Cardiac muscle cell (in vitro differentiated cells and primary cell): ENCODE measurements at regions not wholly inside any gene's neighbourhood (a gene's known extent, or its start where the extent isn't known, plus 50 kb on each side); places are given as distances from the start of the nearest gene placed in this dataset.
"Not testable (repeated sequence)": the region's sequence is repeated elsewhere in the genome, so short reads cannot be mapped to it uniquely, and the experiment has no call there.

Experiments
- DNase-seq, 2 donors: peaks; one replicate each; pipeline versions ENCODE4 v3.0.0 to v3.0.0-alpha.2; 2010 to 2017; ENCODE audit warnings: low read depth in 1 of 2, low spot score in 1 of 2
- H3K27ac ChIP-seq: fragments of 200-600 bp; sonication (generic); 2 replicates; pipeline ENCODE4 v1.5.1; 2016
- H3K27me3 ChIP-seq: fragments of 200-600 bp; sonication (generic); 2 replicates; pipeline ENCODE4 v1.6.0; 2016; ENCODE audit warnings: control low read depth
- H3K36me3 ChIP-seq: fragments of 200-600 bp; sonication (generic); 2 replicates; pipeline ENCODE4 v1.5.1; 2016; ENCODE audit warnings: control low read depth
- H3K4me1 ChIP-seq: fragments of 200-600 bp; sonication (generic); 2 replicates; pipeline ENCODE4 v1.8.1; 2017; ENCODE audit warnings: low read depth, mild to moderate bottlenecking, mixed run types
- H3K4me3 ChIP-seq: fragments of 200-600 bp; sonication (generic); 2 replicates; pipeline ENCODE4 v1.5.1; 2016; ENCODE audit warnings: mild to moderate bottlenecking
- H3K9me3 ChIP-seq: fragments of 200-600 bp; sonication (generic); 2 replicates; pipeline ENCODE4 v1.5.1; 2017; ENCODE audit warnings: low read depth, mild to moderate bottlenecking, control low read depth
- TF ChIP-seq, protein P1 (sequence below): IDR thresholded peaks from 2 replicates; pipeline ENCODE4 v1.5.1; 2012; ENCODE audit warnings: low read depth, mild to moderate bottlenecking, low read length

DNA sequence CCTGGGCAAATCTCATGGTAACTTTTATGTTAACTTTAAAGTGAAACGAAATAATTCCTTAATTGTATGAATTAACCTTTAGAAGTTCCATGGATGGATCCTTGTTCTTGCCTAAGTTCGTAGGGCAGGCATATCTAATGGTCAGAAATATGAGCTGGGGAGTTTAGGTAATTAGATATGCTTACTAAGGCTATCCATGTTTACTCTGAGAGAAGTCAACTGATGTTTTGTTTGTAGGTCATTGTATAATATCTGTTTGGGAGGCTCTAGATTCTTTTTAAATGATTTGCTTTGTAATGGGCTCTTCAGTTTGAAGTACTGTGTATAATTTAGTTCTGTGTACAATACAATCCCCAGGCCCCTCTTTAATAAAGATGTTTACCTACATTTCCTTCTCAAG lies 117.0 kb downstream of the DCK start:
- Histone ChIP-seq H3K4me1 (no peaks in the 10 kb centered on the region), H3K36me3 (no peaks in the 10 kb centered on the region), H3K4me3 (no peak overlapping the region), H3K27me3 (no peaks in the 10 kb centered on the region), H3K27ac (no peak overlapping the region), H3K9me3 (no peaks in the 10 kb centered on the region)
- TF ChIP-seq, protein P1, sequence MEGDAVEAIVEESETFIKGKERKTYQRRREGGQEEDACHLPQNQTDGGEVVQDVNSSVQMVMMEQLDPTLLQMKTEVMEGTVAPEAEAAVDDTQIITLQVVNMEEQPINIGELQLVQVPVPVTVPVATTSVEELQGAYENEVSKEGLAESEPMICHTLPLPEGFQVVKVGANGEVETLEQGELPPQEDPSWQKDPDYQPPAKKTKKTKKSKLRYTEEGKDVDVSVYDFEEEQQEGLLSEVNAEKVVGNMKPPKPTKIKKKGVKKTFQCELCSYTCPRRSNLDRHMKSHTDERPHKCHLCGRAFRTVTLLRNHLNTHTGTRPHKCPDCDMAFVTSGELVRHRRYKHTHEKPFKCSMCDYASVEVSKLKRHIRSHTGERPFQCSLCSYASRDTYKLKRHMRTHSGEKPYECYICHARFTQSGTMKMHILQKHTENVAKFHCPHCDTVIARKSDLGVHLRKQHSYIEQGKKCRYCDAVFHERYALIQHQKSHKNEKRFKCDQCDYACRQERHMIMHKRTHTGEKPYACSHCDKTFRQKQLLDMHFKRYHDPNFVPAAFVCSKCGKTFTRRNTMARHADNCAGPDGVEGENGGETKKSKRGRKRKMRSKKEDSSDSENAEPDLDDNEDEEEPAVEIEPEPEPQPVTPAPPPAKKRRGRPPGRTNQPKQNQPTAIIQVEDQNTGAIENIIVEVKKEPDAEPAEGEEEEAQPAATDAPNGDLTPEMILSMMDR: no peak
- no peak for DNase-seq

DNA sequence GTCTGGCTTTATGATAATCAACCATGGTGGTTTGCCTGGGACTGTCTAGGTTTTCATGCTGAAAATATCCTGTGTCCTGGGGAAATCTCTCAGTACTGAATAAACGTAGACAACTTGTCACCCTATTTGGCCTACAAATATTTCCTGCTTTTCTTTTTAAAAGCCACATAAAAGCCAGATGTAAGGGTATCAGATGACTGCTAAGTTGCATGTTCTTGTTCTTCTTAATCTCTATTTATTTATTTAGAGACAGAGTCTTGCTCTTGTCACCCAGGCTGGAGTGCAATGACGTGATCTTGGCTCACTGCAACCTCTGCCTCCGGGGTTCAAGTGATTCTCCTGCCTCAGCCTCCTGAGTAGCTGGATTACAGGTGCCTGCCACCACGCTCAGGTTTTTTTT lies 117.7 kb downstream of the DCK start:
- H3K27me3 ChIP-seq, DNase-seq, H3K4me1 ChIP-seq, H3K36me3 ChIP-seq, H3K9me3 ChIP-seq, H3K27ac ChIP-seq, H3K4me3 ChIP-seq: not testable (repeated sequence)

DNA sequence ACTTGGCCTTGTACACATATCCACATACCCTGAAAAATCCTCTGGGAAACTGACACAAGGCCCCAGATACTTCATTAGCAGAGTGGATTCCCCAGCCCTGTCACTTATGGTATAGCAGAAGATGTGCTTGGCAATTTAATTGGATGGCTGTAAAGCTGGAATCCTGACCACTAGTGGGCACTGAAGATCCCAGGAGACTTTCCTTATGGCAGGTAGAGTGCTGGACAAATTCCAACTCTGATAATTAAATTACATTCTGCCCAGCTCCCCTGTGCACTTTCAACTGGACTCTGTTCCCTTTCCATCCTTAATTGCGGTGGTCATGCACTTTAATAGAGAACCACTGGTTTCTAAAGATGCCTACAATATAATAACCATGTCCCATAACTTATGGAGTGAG lies 119.8 kb downstream of the DCK start:
- DNase-seq: no peak

DNA sequence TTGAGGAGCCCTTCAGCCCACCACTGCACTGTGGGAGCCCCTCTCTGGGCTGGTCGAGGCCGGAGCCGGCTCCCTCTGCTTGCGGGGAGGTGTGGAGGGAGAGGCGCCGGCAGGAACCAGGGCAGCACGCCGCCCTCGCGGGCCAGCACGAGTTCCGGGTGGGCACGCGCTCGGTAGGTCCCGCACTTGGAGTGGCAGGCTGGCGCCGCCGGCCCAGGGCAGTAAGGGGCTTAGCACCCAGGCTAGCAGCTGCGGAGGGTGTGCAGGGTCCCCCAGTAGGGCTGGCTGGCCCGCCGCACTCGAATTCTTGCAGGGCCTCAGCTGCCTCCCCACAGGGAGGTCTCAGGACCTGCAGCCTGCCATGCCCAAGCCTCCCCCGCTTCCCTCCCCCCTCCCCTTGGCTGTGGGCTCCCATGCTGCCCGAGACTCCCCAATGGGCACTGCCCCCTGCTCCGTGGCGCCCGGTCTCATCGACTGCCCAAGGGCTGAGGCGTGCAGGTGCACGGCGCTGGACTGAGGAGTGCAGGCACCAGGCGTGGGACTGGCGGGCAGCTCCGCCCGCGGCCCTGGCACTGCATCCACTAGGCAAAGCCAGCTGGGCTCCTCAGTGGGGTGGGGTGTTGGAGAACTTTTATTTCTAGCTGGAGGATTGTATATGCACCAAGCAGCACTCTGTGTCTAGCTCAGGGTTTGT lies 127.5 kb downstream of the DCK start:
- H3K4me3 ChIP-seq: no peak overlapping the region
- no peaks in the 10 kb centered on the region for H3K27me3 ChIP-seq
- no peaks in the 10 kb centered on the region for H3K36me3 ChIP-seq
- DNase-seq: no peak
- no peaks in the 10 kb centered on the region for H3K9me3 ChIP-seq
- H3K27ac ChIP-seq: no peak overlapping the region
- TF ChIP-seq, protein P1: no peak
- no peaks in the 10 kb centered on the region for H3K4me1 ChIP-seq

More for the DNA sequence above, 119.8 kb downstream of the DCK start:
- TF ChIP-seq, protein P1: peak; percentile 3
- Histone ChIP-seq H3K27ac (no peak overlapping the region), H3K4me3 (no peak overlapping the region), H3K27me3 (no peaks in the 10 kb centered on the region), H3K4me1 (no peaks in the 10 kb centered on the region), H3K36me3 (no peaks in the 10 kb centered on the region), H3K9me3 (no peaks in the 10 kb centered on the region)

DNA sequence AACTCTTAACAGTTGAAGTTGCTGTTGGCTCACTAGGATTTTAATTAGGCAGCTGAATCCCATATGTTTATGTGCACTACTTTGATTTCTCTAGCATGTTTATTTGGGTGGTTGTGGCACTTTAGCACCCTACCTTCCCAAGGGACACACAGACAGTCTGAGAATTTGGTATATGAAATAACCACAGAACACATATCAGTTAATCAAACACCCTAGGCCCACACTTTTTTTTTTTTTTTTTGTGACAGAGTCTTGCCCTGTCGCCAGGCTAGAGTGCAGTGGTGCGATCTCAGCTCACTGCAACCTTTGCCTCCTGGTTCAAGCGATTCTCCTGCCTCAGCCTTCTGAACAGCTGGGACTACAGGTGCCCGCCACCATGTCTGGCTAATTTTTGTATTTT lies 130.5 kb downstream of the DCK start:
- Histone ChIP-seq H3K27ac (no peak overlapping the region), H3K36me3 (no peaks in the 10 kb centered on the region), H3K9me3 (no peaks in the 10 kb centered on the region), H3K4me3 (no peak overlapping the region), H3K4me1 (no peaks in the 10 kb centered on the region), H3K27me3 (no peaks in the 10 kb centered on the region)
- no peak for DNase-seq
- TF ChIP-seq, protein P1: no peak

DNA sequence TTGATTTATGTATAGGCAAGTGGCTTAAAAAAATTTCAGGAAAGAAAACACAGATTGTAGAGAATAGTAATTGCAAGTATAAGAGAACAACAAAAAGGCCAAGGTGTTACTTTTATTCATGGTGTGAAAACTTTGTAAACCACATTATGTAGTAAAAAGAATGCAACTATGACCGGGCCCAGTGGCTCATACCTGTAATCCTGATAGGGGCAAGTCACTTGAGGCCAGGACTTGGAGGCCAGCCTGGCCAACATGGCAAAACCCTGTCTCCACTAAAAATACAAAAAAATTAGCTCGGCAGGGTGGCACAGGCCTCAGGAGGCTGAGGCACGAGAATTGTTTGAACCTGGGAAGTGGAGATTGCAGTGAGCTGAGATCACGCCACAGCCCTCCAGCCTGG lies 131.7 kb downstream of the DCK start:
- H3K4me3 ChIP-seq: no peak overlapping the region
- H3K4me1 ChIP-seq: no peaks in the 10 kb centered on the region
- no peaks in the 10 kb centered on the region for H3K9me3 ChIP-seq
- H3K27ac ChIP-seq: no peak overlapping the region
- DNase-seq: no peak
- TF ChIP-seq, protein P1: no peak
- H3K27me3 ChIP-seq: no peaks in the 10 kb centered on the region
- H3K36me3 ChIP-seq: no peaks in the 10 kb centered on the region
